AG09309 (cell line): ENCODE measurements at regions not wholly inside any gene's neighbourhood (a gene's known extent, or its start where the extent isn't known, plus 50 kb on each side); places are given as distances from the start of the nearest gene placed in this dataset.

Experiments
- DNase-seq: peaks from one replicate; pipeline ENCODE4 v3.0.0-alpha.2; 2010; ENCODE audit warnings: low read depth
- H3K4me3 ChIP-seq: 2 replicates; pipeline ENCODE4 v1.5.1; 2011; ENCODE audit warnings: mild to moderate bottlenecking, low read depth, low read length, moderate library complexity; ENCODE audit not compliant: control insufficient read depth
- TF ChIP-seq, protein P1 (sequence below): IDR thresholded peaks from 2 replicates; pipeline ENCODE4 v1.5.1; 2011; ENCODE audit warnings: mild to moderate bottlenecking, low read depth, low read length, inconsistent platforms; ENCODE audit not compliant: insufficient read depth, control insufficient read depth; ENCODE audit errors: missing control alignments

DNA sequence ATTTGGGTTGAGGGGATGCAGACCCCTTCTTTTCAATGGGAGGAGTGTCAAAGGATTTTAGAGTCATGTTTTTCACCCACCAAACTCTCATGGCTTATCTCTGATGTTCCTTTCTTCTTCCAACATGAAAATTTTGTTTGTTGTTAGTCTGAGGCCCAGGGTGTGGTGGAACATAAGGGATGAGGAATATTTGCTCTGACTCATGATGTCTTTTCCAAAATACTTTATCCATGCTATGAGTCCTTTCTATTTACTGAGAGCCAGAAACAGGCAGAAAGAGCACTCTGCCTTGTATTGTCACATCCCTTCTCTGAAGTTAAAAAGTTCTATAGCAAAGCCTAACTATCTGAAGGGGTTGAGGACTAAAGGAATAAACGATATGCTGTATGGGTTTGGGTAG lies 61.6 kb upstream of the GYPA start:
- TF ChIP-seq, protein P1, sequence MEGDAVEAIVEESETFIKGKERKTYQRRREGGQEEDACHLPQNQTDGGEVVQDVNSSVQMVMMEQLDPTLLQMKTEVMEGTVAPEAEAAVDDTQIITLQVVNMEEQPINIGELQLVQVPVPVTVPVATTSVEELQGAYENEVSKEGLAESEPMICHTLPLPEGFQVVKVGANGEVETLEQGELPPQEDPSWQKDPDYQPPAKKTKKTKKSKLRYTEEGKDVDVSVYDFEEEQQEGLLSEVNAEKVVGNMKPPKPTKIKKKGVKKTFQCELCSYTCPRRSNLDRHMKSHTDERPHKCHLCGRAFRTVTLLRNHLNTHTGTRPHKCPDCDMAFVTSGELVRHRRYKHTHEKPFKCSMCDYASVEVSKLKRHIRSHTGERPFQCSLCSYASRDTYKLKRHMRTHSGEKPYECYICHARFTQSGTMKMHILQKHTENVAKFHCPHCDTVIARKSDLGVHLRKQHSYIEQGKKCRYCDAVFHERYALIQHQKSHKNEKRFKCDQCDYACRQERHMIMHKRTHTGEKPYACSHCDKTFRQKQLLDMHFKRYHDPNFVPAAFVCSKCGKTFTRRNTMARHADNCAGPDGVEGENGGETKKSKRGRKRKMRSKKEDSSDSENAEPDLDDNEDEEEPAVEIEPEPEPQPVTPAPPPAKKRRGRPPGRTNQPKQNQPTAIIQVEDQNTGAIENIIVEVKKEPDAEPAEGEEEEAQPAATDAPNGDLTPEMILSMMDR, result no peak
- H3K4me3 ChIP-seq, result no peak overlapping the region
- no peak for DNase-seq

DNA sequence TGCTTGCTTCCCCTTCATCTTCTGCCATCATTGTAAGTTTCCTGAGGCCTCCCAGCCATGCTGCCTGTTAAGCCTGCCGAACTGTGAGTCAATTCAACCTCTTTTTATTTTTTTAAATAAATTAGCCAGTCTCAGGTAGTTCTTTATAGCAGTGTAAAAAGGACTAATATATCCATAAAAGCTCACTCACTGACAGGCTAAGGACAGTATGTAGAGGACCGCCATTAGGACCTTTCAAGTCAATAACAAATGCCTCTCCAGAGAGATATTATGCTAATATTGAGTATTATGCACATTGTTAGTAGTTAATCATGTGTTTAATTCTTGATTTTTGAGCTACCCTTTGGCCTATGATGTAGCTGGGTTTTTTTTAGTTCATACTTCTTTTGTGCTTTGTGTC lies 62.6 kb upstream of the GYPA start:
- H3K4me3 ChIP-seq, result no peak overlapping the region
- no peak for DNase-seq

DNA sequence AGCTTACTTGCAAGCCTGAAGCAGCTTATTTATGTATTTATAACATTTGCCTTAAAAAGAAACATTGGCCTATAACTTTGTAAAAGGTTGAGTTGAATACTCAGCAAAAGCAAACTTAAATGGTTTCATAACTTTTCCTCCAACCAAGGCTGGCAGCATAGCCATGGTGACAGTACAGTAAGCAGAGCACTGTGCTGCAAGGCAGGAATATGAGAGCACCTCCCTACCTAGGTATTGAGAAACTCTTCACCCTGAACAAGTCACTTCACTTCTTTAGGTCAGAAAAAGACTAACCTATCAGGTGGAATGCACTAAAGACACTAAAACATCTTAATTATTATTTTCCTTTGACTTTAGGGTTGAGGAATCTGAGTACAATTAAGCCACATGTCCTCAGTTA lies 63.9 kb upstream of the GYPA start:
- no peak for DNase-seq
- no peak overlapping the region for H3K4me3 ChIP-seq
- TF ChIP-seq, protein P1, result no peak

More for the DNA sequence above, 62.6 kb upstream of the GYPA start:
- TF ChIP-seq, protein P1, result no peak

- H3K4me3 ChIP-seq, result no peak overlapping the region
- TF ChIP-seq, protein P1, result no peak
- DNase-seq, result no peak
Measured at GRCh38 chr4:144206711-144207110, 66.2 kb upstream of the GYPA start.

DNA sequence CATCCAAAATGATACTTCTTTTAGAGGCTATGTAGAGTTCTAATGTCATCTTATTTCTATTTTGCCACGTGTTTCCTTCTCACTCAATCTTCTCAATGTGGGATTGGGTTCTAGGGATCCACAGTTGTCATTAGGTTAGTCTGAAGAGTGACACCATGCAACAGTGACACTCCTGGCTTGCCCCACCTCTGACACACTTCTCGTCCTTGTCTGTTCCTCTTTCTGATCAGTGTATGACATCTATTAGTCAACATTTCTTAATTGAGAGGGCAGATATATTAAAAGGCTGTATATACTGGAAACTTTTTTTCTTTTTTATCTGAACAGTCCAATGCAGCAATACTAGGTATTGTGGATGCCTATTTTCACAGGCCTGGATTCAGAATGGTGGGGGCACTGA lies 67.6 kb upstream of the GYPA start:
- H3K4me3 ChIP-seq, result no peak overlapping the region
- DNase-seq, result no peak
- TF ChIP-seq, protein P1, result no peak

GRCh38 chr4:144209491-144209890 lies 69.0 kb upstream of the GYPA start:
- TF ChIP-seq, protein P1, result no peak
- DNase-seq, result no peak
- no peak overlapping the region for H3K4me3 ChIP-seq

- no peak overlapping the region for H3K4me3 ChIP-seq
- TF ChIP-seq, protein P1, result no peak
- DNase-seq, result no peak
Measured at GRCh38 chr4:144213371-144213770, 72.9 kb upstream of the GYPA start.
